ENCODE measurements at regions not wholly inside any gene's neighbourhood (a gene's known extent, or its start where the extent isn't known, plus 50 kb on each side); places are given as distances from the start of the nearest gene placed in this dataset.

- Histone ChIP-seq H3F3A (ENCODE audit: insufficient read depth, low read length) (no peaks in the 10 kb centered on the region), H3K9me3 (ENCODE audit: low read length) (no peaks in the 10 kb centered on the region), H3K27ac (ENCODE audit: low read depth, low read length, poor library complexity, severe bottlenecking) (no peak overlapping the region), H4K20me1 (ENCODE audit: insufficient read depth, low read length) (no peaks in the 10 kb centered on the region), H3K4me1 (ENCODE audit: insufficient read depth, low read length, severe bottlenecking) (no peaks in the 10 kb centered on the region), H3K4me3 (ENCODE audit: low read depth, low read length, poor library complexity, severe bottlenecking) (no peak overlapping the region), H3K9me2 (ENCODE audit: low read depth, low read length) (no peaks in the 10 kb centered on the region), H2AFZ (ENCODE audit: low read length) (no peak overlapping the region), H3K9ac (ENCODE audit: low read length) (no peak overlapping the region), H3K79me2 (ENCODE audit: insufficient read depth, low read length) (no peaks in the 10 kb centered on the region), H3K27me3 (ENCODE audit: insufficient read depth, low read length) (no peaks in the 10 kb centered on the region), H3K36me3 (ENCODE audit: insufficient read depth, low read length) (no peaks in the 10 kb centered on the region), H3K4me2 (ENCODE audit: low read length) (no peak overlapping the region)
- no peak for TF ChIP-seq EZH2 (IDR thresholded peaks at IDR 0.05; ENCODE audit: borderline replicate concordance, low read length)
- TF ChIP-seq, protein P1, sequence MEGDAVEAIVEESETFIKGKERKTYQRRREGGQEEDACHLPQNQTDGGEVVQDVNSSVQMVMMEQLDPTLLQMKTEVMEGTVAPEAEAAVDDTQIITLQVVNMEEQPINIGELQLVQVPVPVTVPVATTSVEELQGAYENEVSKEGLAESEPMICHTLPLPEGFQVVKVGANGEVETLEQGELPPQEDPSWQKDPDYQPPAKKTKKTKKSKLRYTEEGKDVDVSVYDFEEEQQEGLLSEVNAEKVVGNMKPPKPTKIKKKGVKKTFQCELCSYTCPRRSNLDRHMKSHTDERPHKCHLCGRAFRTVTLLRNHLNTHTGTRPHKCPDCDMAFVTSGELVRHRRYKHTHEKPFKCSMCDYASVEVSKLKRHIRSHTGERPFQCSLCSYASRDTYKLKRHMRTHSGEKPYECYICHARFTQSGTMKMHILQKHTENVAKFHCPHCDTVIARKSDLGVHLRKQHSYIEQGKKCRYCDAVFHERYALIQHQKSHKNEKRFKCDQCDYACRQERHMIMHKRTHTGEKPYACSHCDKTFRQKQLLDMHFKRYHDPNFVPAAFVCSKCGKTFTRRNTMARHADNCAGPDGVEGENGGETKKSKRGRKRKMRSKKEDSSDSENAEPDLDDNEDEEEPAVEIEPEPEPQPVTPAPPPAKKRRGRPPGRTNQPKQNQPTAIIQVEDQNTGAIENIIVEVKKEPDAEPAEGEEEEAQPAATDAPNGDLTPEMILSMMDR (IDR thresholded peaks at IDR 0.05; ENCODE audit: low read length), result no peak
Measured at GRCh38 chr1:162966613-162967012, 102.5 kb upstream of the RGS4 start.

DNA sequence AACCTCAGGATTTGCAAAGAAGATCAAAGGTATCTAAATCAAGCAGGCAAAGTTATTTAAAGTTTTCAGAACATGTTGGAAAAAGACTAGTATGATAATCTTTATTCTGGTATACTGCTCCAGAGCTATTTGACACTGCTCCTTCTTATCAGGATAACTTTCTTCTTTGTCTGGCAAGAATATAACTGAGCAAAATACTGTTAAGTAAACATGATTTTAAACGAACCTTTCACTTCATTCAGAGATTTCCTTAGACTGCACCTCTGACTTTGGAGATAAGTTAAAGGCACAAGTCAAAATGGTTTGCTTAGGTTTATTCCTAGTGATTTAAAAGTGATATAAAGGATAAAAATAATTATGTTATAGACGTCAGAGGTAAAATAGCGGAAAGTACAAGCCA, 103.9 kb upstream of the CCDC190 start:
- Histone ChIP-seq H3K9me2 (ENCODE audit: low read depth, low read length) (no peaks in the 10 kb centered on the region), H3F3A (ENCODE audit: insufficient read depth, low read length) (no peaks in the 10 kb centered on the region), H3K79me2 (ENCODE audit: insufficient read depth, low read length) (no peaks in the 10 kb centered on the region), H2AFZ (ENCODE audit: low read length) (no peak overlapping the region), H3K4me1 (ENCODE audit: insufficient read depth, low read length, severe bottlenecking) (no peaks in the 10 kb centered on the region), H4K20me1 (ENCODE audit: insufficient read depth, low read length) (no peaks in the 10 kb centered on the region), H3K4me3 (ENCODE audit: low read depth, low read length, poor library complexity, severe bottlenecking) (no peak overlapping the region), H3K9me3 (ENCODE audit: low read length) (no peaks in the 10 kb centered on the region), H3K36me3 (ENCODE audit: insufficient read depth, low read length) (no peaks in the 10 kb centered on the region), H3K4me2 (ENCODE audit: low read length) (no peak overlapping the region), H3K27me3 (ENCODE audit: insufficient read depth, low read length) (no peaks in the 10 kb centered on the region), H3K27ac (ENCODE audit: low read depth, low read length, poor library complexity, severe bottlenecking) (no peak overlapping the region), H3K9ac (ENCODE audit: low read length) (no peak overlapping the region)
- TF ChIP-seq EZH2 (IDR thresholded peaks at IDR 0.05; ENCODE audit: borderline replicate concordance, low read length), result no peak
- TF ChIP-seq, protein P1 (IDR thresholded peaks at IDR 0.05; ENCODE audit: low read length), result no peak

DNA sequence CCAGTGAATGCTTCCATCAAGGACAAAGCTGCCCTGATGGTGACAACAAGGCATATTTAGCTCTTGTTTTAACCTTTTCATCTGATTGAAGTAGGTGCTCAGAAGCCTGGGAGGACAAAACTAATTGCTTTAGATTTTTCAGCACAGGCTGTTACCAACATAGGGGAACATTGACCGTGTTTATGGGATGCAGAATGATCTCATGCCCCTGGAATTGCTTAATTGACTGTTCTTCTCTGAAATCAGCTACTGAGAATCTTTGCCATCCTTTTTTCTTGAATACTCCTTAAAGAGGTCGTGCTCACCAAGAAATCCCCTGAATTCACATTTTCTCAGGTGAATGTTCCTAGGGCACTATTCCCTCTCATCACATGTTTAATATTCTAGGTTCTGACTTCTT, 95.9 kb upstream of the CCDC190 start:
- H3K36me3 ChIP-seq (ENCODE audit: insufficient read depth, low read length), result no peaks in the 10 kb centered on the region
- H3K9me2 ChIP-seq (ENCODE audit: low read depth, low read length), result no peaks in the 10 kb centered on the region
- H4K20me1 ChIP-seq (ENCODE audit: insufficient read depth, low read length), result no peaks in the 10 kb centered on the region
- no peaks in the 10 kb centered on the region for H3K79me2 ChIP-seq (ENCODE audit: insufficient read depth, low read length)
- no peak overlapping the region for H3K9ac ChIP-seq (ENCODE audit: low read length)
- no peaks in the 10 kb centered on the region for H3K9me3 ChIP-seq (ENCODE audit: low read length)
- H3K4me3 ChIP-seq (ENCODE audit: low read depth, low read length, poor library complexity, severe bottlenecking), result no peak overlapping the region
- no peak overlapping the region for H3K27ac ChIP-seq (ENCODE audit: low read depth, low read length, poor library complexity, severe bottlenecking)
- H3F3A ChIP-seq (ENCODE audit: insufficient read depth, low read length), result no peaks in the 10 kb centered on the region
- no peaks in the 10 kb centered on the region for H3K4me1 ChIP-seq (ENCODE audit: insufficient read depth, low read length, severe bottlenecking)
- H2AFZ ChIP-seq (ENCODE audit: low read length), result no peak overlapping the region
- TF ChIP-seq, protein P1 (IDR thresholded peaks at IDR 0.05; ENCODE audit: low read length), result no peak
- no peak for TF ChIP-seq EZH2 (IDR thresholded peaks at IDR 0.05; ENCODE audit: borderline replicate concordance, low read length)
- no peak overlapping the region for H3K4me2 ChIP-seq (ENCODE audit: low read length)
- H3K27me3 ChIP-seq (ENCODE audit: insufficient read depth, low read length), result no peaks in the 10 kb centered on the region
